ENCODE measurements at regions not wholly inside any gene's neighbourhood (a gene's known extent, or its start where the extent isn't known, plus 50 kb on each side); places are given as distances from the start of the nearest gene placed in this dataset.

DNA sequence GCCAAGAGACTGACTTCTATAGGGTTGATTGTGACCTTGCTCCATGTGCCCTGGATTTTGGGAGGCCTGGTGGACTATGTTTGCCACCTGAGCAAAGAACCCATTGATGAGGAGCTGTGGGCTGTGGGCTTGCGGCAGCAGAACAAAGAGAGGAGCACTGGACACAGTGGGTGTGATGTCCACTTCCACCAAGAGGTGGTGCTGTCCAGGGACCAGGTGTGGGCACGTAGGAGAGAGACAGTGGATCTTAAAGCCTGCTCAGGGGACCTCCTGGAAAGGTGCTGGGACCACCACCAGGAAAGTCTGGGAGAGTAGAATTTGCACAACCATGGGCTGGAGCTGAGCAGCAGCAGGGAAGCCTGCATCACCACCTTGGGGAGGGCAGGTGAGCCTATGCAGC, 106.7 kb upstream of the ETS2 start:
- H3K79me2 ChIP-seq (ENCODE audit: insufficient read depth, low read length): no peaks in the 10 kb centered on the region
- H3K9me3 ChIP-seq (ENCODE audit: low read length): no peaks in the 10 kb centered on the region
- 0% methylated on average over 2 of the region's 2 CpGs for WGBS (ENCODE audit: low lambda C conversion rate)
- no peaks in the 10 kb centered on the region for H4K20me1 ChIP-seq (ENCODE audit: insufficient read depth, low read length)
- no peak overlapping the region for H3K27ac ChIP-seq (ENCODE audit: extremely low read length, insufficient read depth, low read length)
- no TSS peak for BruUV-seq (replicated peaks)
- no peak overlapping the region for H3K4me2 ChIP-seq (ENCODE audit: low read depth, low read length)
- H3K9ac ChIP-seq (ENCODE audit: insufficient read depth, low read depth, low read length): no peak overlapping the region
- H2AFZ ChIP-seq (ENCODE audit: low read length): no peak overlapping the region
- H3K4me1 ChIP-seq (ENCODE audit: insufficient read depth, low read length): no peaks in the 10 kb centered on the region
- intact Hi-C loops (cut with micrococcal nuclease; ENCODE audit: unreplicated experiment) (no loop called here), in situ Hi-C loops (cut with HindIII; ENCODE audit: extremely low pct_ligation_motif_present, low pct_unique_long_range_greater_than_20kb) (no loop called here)
- POLR2A ChIA-PET: no interaction called here
- DNase-seq (ENCODE audit: low spot score): peak; percentile 19
- peak; percentile 94 for ATAC-seq
- no peaks in the 10 kb centered on the region for H3K36me3 ChIP-seq (replicated peaks in 1 of 2; ENCODE audit: control insufficient read depth in 1 of 2, insufficient read depth in 2 of 2, low read length in 2 of 2)
- no peak for FAIRE-seq
- peaks cover 1 to 7% of the 10 kb centered on the region in 2 experiments; a peak in 2 of 5 replicates for H3K27me3 ChIP-seq (ENCODE audit: control insufficient read depth in 1 of 2, insufficient read depth in 2 of 2, low read length in 2 of 2)
- CTCF ChIA-PET (ENCODE audit: low intra/inter-chr PET ratio, low total read pairs): no interaction called here
- H3K4me3 ChIP-seq (replicated peaks in 1 of 3; ENCODE audit: insufficient read depth in 1 of 3, low read depth in 2 of 3, low read length in 3 of 3): no peak overlapping the region
- TF ChIP-seq ZBTB42 (CRISPR knock-in tag; IDR thresholded peaks at IDR 0.05) (no peak), JARID2 (CRISPR knock-in tag; IDR thresholded peaks at IDR 0.05; ENCODE audit: insufficient replicate concordance) (no peak), ZNF83 (CRISPR knock-in tag; IDR thresholded peaks at IDR 0.05; ENCODE audit: borderline replicate concordance) (no peak), ZNF180 (CRISPR knock-in tag; IDR thresholded peaks at IDR 0.05; ENCODE audit: borderline replicate concordance, low read depth) (no peak), ZNF512B (CRISPR knock-in tag; IDR thresholded peaks at IDR 0.05; ENCODE audit: borderline replicate concordance) (no peak), MAFF (IDR thresholded peaks at IDR 0.05; ENCODE audit: low read depth, low read length) (no peak), PLRG1 (conservative IDR thresholded peaks at IDR 0.05) (no peak), CTCF (CRISPR knock-in tag; IDR thresholded peaks at IDR 0.05) (peak; percentile 63), NFIC (IDR thresholded peaks at IDR 0.05; ENCODE audit: low read length) (no peak), ZNF296 (CRISPR knock-in tag; conservative IDR thresholded peaks at IDR 0.05) (no peak), TAF1 (CRISPR knock-in tag; IDR thresholded peaks at IDR 0.05) (no peak), ZNF10 (CRISPR knock-in tag; IDR thresholded peaks at IDR 0.05; ENCODE audit: borderline replicate concordance, low read depth) (no peak), LCORL (IDR thresholded peaks at IDR 0.05) (no peak), LCORL (CRISPR knock-in tag; IDR thresholded peaks at IDR 0.05) (no peak), ZNF205 (CRISPR knock-in tag; IDR thresholded peaks at IDR 0.05) (no peak), ZNF644 (CRISPR knock-in tag; IDR thresholded peaks at IDR 0.05; ENCODE audit: low read depth) (no peak), STAG1 (CRISPR knock-in tag; IDR thresholded peaks at IDR 0.05) (peak; percentile 64)
